GM12875 (cell line): ENCODE measurements at regions not wholly inside any gene's neighbourhood (a gene's known extent, or its start where the extent isn't known, plus 50 kb on each side); places are given as distances from the start of the nearest gene placed in this dataset.
"Not testable (repeated sequence)": the region's sequence is repeated elsewhere in the genome, so short reads cannot be mapped to it uniquely, and the experiment has no call there.

Experiments
- H3K4me3 ChIP-seq: one replicate; pipeline ENCODE4 v1.5.1; 2011; ENCODE audit warnings: low read depth, low read length, control low read depth
- TF ChIP-seq, protein P1 (sequence below): IDR thresholded peaks from 2 replicates; pipeline ENCODE4 v1.5.1; 2011; ENCODE audit warnings: low read depth, mild to moderate bottlenecking, control low read depth, inconsistent platforms, low read length, moderate library complexity, borderline replicate concordance; ENCODE audit not compliant: insufficient read depth

DNA sequence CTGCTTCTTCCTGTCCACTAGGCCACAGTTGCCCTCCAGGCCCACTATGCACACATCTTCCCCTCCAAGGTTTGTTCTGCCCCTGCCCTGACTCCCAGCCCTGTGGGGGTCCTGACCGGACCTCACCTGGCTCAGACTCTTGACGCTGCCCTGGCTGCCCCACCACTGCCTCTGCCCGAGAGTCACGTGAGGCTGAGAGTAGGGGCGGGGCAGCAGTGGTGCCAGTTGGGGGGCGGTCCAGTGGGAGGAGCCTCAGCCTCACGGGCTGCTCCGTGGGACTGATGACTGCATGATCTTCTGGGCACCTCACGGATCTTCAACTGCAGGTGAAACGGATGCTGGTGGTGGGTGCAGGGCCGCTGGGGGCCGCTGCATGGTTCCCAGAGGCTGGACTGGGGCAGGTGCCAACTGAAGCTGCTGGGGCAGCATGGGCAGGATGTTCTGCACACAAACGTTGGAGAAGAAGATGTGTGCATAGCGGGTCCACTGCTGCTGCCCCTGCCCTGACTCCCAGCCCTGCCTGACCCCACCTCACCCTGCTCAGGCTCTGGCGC is 77.6 kb downstream of the HHIPL2 start:
- H3K4me3 ChIP-seq: not testable (repeated sequence)

DNA sequence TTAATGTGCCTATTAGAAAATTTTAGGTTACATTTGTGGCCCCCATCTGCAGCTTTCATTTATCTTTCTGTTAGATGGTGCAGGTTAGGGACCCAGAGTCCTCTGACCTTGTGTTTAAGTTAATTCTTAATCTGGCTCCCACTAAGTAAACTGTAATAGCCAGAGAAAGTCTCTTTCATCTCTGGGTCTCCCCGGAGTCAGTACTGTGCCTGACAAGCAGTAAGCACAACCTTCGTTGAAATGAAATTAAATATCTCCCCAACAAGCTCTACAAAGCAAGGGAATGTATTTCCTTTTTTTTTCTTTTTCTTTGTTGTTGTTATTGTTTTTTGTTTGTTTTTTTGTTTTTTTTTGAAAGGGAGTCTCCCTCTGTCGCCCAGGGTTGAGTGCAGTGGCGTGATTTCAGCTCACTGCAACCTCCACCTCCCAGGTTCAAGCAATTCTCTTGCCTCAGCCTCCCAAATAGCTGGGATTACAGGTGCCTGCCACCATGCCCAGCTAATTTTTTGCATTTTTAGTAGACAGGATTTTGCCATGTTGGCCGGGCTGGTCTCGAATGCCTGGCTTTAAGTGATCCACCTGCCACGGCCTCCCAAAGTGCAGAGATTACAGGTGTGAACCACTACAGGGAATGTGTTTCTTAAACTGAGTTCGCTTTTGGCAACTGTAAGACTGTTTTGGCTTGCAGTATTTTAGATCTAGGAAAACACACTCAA is 81.6 kb downstream of the HHIPL2 start:
- no peak overlapping the region for H3K4me3 ChIP-seq

GRCh38 chr1:222465211-222466041 is 82.5 kb downstream of the HHIPL2 start:
- TF ChIP-seq, protein P1, sequence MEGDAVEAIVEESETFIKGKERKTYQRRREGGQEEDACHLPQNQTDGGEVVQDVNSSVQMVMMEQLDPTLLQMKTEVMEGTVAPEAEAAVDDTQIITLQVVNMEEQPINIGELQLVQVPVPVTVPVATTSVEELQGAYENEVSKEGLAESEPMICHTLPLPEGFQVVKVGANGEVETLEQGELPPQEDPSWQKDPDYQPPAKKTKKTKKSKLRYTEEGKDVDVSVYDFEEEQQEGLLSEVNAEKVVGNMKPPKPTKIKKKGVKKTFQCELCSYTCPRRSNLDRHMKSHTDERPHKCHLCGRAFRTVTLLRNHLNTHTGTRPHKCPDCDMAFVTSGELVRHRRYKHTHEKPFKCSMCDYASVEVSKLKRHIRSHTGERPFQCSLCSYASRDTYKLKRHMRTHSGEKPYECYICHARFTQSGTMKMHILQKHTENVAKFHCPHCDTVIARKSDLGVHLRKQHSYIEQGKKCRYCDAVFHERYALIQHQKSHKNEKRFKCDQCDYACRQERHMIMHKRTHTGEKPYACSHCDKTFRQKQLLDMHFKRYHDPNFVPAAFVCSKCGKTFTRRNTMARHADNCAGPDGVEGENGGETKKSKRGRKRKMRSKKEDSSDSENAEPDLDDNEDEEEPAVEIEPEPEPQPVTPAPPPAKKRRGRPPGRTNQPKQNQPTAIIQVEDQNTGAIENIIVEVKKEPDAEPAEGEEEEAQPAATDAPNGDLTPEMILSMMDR: peak; percentile 100
- H3K4me3 ChIP-seq: peak overlapping the region; percentile 51

More for the DNA sequence above, 81.6 kb downstream of the HHIPL2 start:
- TF ChIP-seq, protein P1: no peak

GRCh38 chr1:222464841-222465210 is 83.1 kb downstream of the HHIPL2 start:
- peak overlapping the region; percentile 51 for H3K4me3 ChIP-seq
- TF ChIP-seq, protein P1: no peak

DNA sequence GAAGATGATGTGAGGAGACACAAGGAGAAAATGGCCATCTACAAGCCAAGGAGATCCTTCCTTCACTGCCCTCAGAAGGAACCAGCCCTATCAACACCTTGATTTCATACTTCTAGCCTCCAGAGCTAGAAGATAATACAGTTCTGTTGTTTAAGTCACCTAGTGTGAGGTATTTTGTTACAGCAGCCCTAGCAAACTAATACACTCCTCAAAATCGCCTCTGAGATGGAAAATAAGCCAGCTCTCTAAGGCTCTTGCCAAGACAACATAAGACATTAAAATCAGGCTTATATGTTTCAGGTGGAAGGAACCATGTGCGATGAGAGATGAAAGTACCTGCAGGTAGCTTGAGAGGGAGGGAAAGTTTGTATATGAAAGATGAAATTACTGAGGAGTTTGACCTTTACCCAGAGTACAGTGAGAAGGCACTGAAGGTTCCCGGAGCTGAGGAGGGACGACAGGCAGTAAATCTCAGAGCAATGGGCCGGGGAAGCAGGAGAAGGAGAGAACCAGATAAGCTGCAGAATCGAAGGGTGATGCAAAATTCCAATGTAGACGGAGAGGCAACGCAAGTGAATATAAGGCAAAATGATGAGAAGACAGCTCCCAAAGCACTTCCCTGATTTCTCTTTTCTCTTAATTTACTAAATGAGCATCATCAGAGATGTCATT is 84.7 kb downstream of the HHIPL2 start:
- no peak overlapping the region for H3K4me3 ChIP-seq
- TF ChIP-seq, protein P1: no peak

- TF ChIP-seq, protein P1: no peak
- H3K4me3 ChIP-seq: no peak overlapping the region
Observed at GRCh38 chr1:222462601-222463000, 85.3 kb downstream of the HHIPL2 start.

- TF ChIP-seq, protein P1: no peak
Observed at GRCh38 chr1:222461941-222462340, 86.0 kb downstream of the HHIPL2 start.

More at GRCh38 chr1:222461941-222462340, 86.0 kb downstream of the HHIPL2 start:
- no peak overlapping the region for H3K4me3 ChIP-seq
